GM12878 (cell line): ENCODE measurements at regions not wholly inside any gene's neighbourhood (a gene's known extent, or its start where the extent isn't known, plus 50 kb on each side); places are given as distances from the start of the nearest gene placed in this dataset.

Experiments
- ATAC-seq: fragments of 200-7000 bp; cut with Tn5 transposase; 3 replicates; pipeline ENCODE4 v1.9.1; 2020; ENCODE audit warnings: mild to moderate bottlenecking, moderate library complexity
- BruUV-seq: library from RNA; stranded (reverse); fragments of 400-500 nt; replicated peaks from 2 replicates; lab custom pipeline; 2021; lab: Mats Ljungman, UMichigan
- CTCF ChIA-PET: fragments of 300-600 bp; sonication (Branson Sonifier 250); formaldehyde crosslinking; extraction: SDS; loops from one replicate; lab custom pipeline; 2021; ENCODE audit warnings: inconsistent platforms; lab: Yijun Ruan, JAX
- POLR2A ChIA-PET: fragments of 350-600 bp; formaldehyde crosslinking; extraction: SDS; loops from one replicate; lab custom pipeline; 2021; ENCODE audit warnings: inconsistent platforms; lab: Charles Lee
- RAD21 ChIA-PET: fragments of 300-600 bp; sonication (Branson Sonifier 250); formaldehyde crosslinking; loops from one replicate; lab custom pipeline; 2023; ENCODE audit warnings: antibody characterized with exemption; ENCODE audit not compliant: unreplicated experiment; lab: Charles Lee
- SMC1A ChIA-PET: fragments of 300-600 bp; sonication (Branson Sonifier 250); formaldehyde crosslinking; loops from one replicate; lab custom pipeline; 2023; ENCODE audit not compliant: unreplicated experiment, uncharacterized antibody; lab: Charles Lee
- DNase-seq: peaks from one replicate; pipeline ENCODE4 v3.0.0-alpha.2; 2011; ENCODE audit warnings: low read depth, low spot score
- FAIRE-seq: peaks from 3 replicates; lab custom pipeline; 2011; peaks lifted over from hg19 to GRCh38; lab: Jason Lieb, UNC
- H2AFZ ChIP-seq: 2 replicates; pipeline ENCODE4 v1.6.0; 2011; ENCODE audit warnings: low read depth, low read length, control low read depth; ENCODE audit not compliant: control insufficient read depth
- H3K27ac ChIP-seq: 2 replicates; pipeline ENCODE4 v1.5.1; 2011; ENCODE audit warnings: control low read depth; ENCODE audit not compliant: control insufficient read depth, insufficient read depth
- H3K27me3 ChIP-seq, 2 experiments: replicated peaks in 1 of 2; 2 replicates each; pipeline versions ENCODE4 v1.6.0 to v1.6.1; 2011; ENCODE audit warnings: low read length in 1 of 2; ENCODE audit not compliant: control insufficient read depth in 2 of 2, insufficient read depth in 2 of 2
- H3K36me3 ChIP-seq, 2 experiments: 2 replicates each; pipeline ENCODE4 v1.5.1; 2011; ENCODE audit warnings: low read length in 1 of 2; ENCODE audit not compliant: control insufficient read depth in 2 of 2, insufficient read depth in 2 of 2
- H3K4me1 ChIP-seq: 2 replicates; pipeline ENCODE4 v1.6.1; 2011; ENCODE audit warnings: mild to moderate bottlenecking, low read length, moderate library complexity, mixed read lengths; ENCODE audit not compliant: control insufficient read depth, insufficient read depth
- H3K4me2 ChIP-seq: 2 replicates; pipeline ENCODE4 v1.6.0; 2011; ENCODE audit warnings: control low read depth; ENCODE audit not compliant: control insufficient read depth, insufficient read depth
- H3K4me3 ChIP-seq: fragments of 200-600 bp; sonication (generic); 2 replicates; pipeline ENCODE4 v1.5.1; 2016
- H3K79me2 ChIP-seq: 2 replicates; pipeline ENCODE4 v1.6.0; 2011; ENCODE audit warnings: low read length; ENCODE audit not compliant: control insufficient read depth, insufficient read depth
- H3K9ac ChIP-seq: 2 replicates; pipeline ENCODE4 v1.8.0; 2011; ENCODE audit warnings: low read length, control low read depth, mixed read lengths; ENCODE audit not compliant: control insufficient read depth, insufficient read depth
- H3K9me3 ChIP-seq: replicated peaks from 3 replicates; pipeline ENCODE4 v1.5.1; 2011; ENCODE audit warnings: mild to moderate bottlenecking, low read length; ENCODE audit not compliant: control insufficient read depth, insufficient read depth
- H4K20me1 ChIP-seq: 2 replicates; pipeline ENCODE4 v1.6.0; 2011; ENCODE audit not compliant: control insufficient read depth, insufficient read depth
- ATF2 ChIP-seq: IDR thresholded peaks from 2 replicates; pipeline ENCODE4 v1.6.1; 2012; ENCODE audit warnings: low read length, inconsistent platforms
- BHLHE40 ChIP-seq, 2 experiments: fragments of 450-650 bp in 1 of 2; IDR thresholded peaks; 2 replicates each; pipeline ENCODE4 v1.6.1; 2011 to 2017; ENCODE audit warnings: low read depth in 2 of 2, borderline replicate concordance in 1 of 2, improper control_type of control experiment in 1 of 2, low read length in 1 of 2, mild to moderate bottlenecking in 1 of 2
- BRCA1 ChIP-seq: IDR thresholded peaks from 2 replicates; pipeline ENCODE4 v1.6.1; 2011; ENCODE audit warnings: low read depth, low read length, improper control_type of control experiment
- CTCF ChIP-seq, 3 experiments: IDR thresholded peaks in 2 of 3; conservative IDR thresholded peaks in 1 of 3; 2 replicates each; pipeline ENCODE4 v1.5.1; 2011; ENCODE audit warnings: low read depth in 3 of 3, low read length in 3 of 3, mild to moderate bottlenecking in 3 of 3, control low read depth in 2 of 3, moderate library complexity in 2 of 3, inconsistent platforms in 1 of 3, mixed read lengths in 1 of 3; ENCODE audit not compliant: control insufficient read depth in 2 of 3, insufficient read depth in 1 of 3; ENCODE audit errors: extremely low read depth in 1 of 3
- HCFC1 ChIP-seq: fragments of 150-350 bp; IDR thresholded peaks from 2 replicates; pipeline ENCODE4 v1.6.1; 2014; ENCODE audit warnings: low read length
- HSF1 ChIP-seq: fragments of 150-350 bp; IDR thresholded peaks from 2 replicates; pipeline ENCODE4 v1.6.1; 2014; ENCODE audit warnings: mild to moderate bottlenecking, low read depth, low read length
- IRF5 ChIP-seq: fragments of 450-650 bp; IDR thresholded peaks from 2 replicates; pipeline ENCODE4 v1.6.1; 2017; ENCODE audit warnings: borderline replicate concordance
- NR2C2 ChIP-seq: IDR thresholded peaks from 2 replicates; pipeline ENCODE4 v1.6.1; 2011; ENCODE audit warnings: borderline replicate concordance, low read depth; ENCODE audit not compliant: control insufficient read depth, insufficient read length
- NR2F1 ChIP-seq: fragments of 450-650 bp; conservative IDR thresholded peaks from 2 replicates; pipeline ENCODE4 v1.6.1; 2017; ENCODE audit warnings: mild to moderate bottlenecking
- RAD51 ChIP-seq: fragments of 450-650 bp; IDR thresholded peaks from 2 replicates; pipeline ENCODE4 v1.6.1; 2016; ENCODE audit warnings: moderate library complexity, mild to moderate bottlenecking, inconsistent platforms
- RELA ChIP-seq: fragments of 450-650 bp; IDR thresholded peaks from 2 replicates; pipeline ENCODE4 v1.8.0; 2014; ENCODE audit warnings: borderline replicate concordance; ENCODE audit not compliant: partially characterized antibody
- SIN3A ChIP-seq: IDR thresholded peaks from 2 replicates; pipeline ENCODE4 v1.6.1; 2012; ENCODE audit warnings: low read depth, low read length, improper control_type of control experiment
- TARDBP ChIP-seq: IDR thresholded peaks from 2 replicates; pipeline ENCODE4 v1.6.1; 2016; ENCODE audit warnings: borderline replicate concordance
- USF2 ChIP-seq: IDR thresholded peaks from 2 replicates; pipeline ENCODE4 v1.6.1; 2011; ENCODE audit warnings: low read depth, low read length, improper control_type of control experiment, borderline replicate concordance
- WRNIP1 ChIP-seq: IDR thresholded peaks from 2 replicates; pipeline ENCODE4 v1.6.1; 2011; ENCODE audit warnings: low read depth, low read length, improper control_type of control experiment, borderline replicate concordance
- ZZZ3 ChIP-seq: IDR thresholded peaks from 2 replicates; pipeline ENCODE4 v1.6.1; 2011; ENCODE audit warnings: low read depth; ENCODE audit not compliant: control insufficient read depth, insufficient read length
- WGBS: methylation state at CpG from one replicate; pipeline ENCODE4 v1.1.6; 2016; ENCODE audit warnings: low lambda C conversion rate; ENCODE audit not compliant: insufficient replicate concordance, insufficient coverage; ENCODE audit errors: missing lambda C conversion rate; 5-methylcytosine and 5-hydroxymethylcytosine counted together
- in situ Hi-C: fragments of 300-500 bp; cut with MboI; formaldehyde crosslinking; loops from 9 replicates; pipeline ENCODE4 v1.14.3; 2018; ENCODE audit warnings: mixed read lengths
- intact Hi-C: fragments of 100-400 bp; cut with micrococcal nuclease; formaldehyde crosslinking; loops from one replicate; pipeline ENCODE4 v1.14.2; 2022; ENCODE audit not compliant: unreplicated experiment

- no peak overlapping the region for H3K9ac ChIP-seq
- POLR2A ChIA-PET: no interaction called here
- CTCF ChIA-PET: interaction anchor here (0.7 to 3.1 kb wide), 7 partner anchors 8 to 218 kb away, joined by 3 to 13 read pairs (median 4); no protein-coding TSS in a partner anchor
- ATAC-seq: peak; percentile 63
- intact Hi-C loops: loop anchor here (5.0 kb wide), 1 partner anchor 218 kb away; no protein-coding TSS in a partner anchor
- no peaks in the 10 kb centered on the region for H3K36me3 ChIP-seq
- SMC1A ChIA-PET: no interaction called here
- no peaks in the 10 kb centered on the region for H4K20me1 ChIP-seq
- FAIRE-seq: no peak
- RAD21 ChIA-PET: no interaction called here
- 7% methylated on average over 12 of the region's 12 CpGs for WGBS
- peaks cover 8% of the 10 kb centered on the region for H3K4me1 ChIP-seq
- no peak for DNase-seq
- no peak overlapping the region for H3K4me2 ChIP-seq
- no peaks in the 10 kb centered on the region for H3K79me2 ChIP-seq
- H3K27me3 ChIP-seq: 0 out of 4 replicates have a peak, but pooled peaks cover 0 to 2% of the 10 kb centered on the region in 2 experiments
- no peak overlapping the region for H3K27ac ChIP-seq
- no peak overlapping the region for H2AFZ ChIP-seq
- H3K9me3 ChIP-seq: no peaks in the 10 kb centered on the region
- in situ Hi-C loops: no loop called here
- H3K4me3 ChIP-seq: no peak overlapping the region
- no TSS peak for BruUV-seq
- TF ChIP-seq USF2 (no peak), ZZZ3 (no peak), SIN3A (no peak), WRNIP1 (no peak), NR2F1 (no peak), RELA (no peak), HCFC1 (no peak), BRCA1 (no peak), IRF5 (no peak), HSF1 (no peak), NR2C2 (no peak), BHLHE40 (IDR thresholded peaks at IDR 0.05; ENCODE audit: borderline replicate concordance in 1 of 2, low read depth in 2 of 2, low read length in 1 of 2) (no peak), ATF2 (no peak), TARDBP (no peak), RAD51 (no peak), CTCF (IDR thresholded peaks at IDR 0.05 in 2 of 3, conservative IDR thresholded peaks at IDR 0.05 in 1 of 3; ENCODE audit: control insufficient read depth in 2 of 3, extremely low read depth in 1 of 3, insufficient read depth in 1 of 3, low read depth in 3 of 3, low read length in 3 of 3) (peak; percentile 57 to 83 (median 66))
Measured at GRCh38 chr1:20430355-20431175, 55.4 kb downstream of the CAMK2N1 start.
